ENCODE measurements at regions not wholly inside any gene's neighbourhood (a gene's known extent, or its start where the extent isn't known, plus 50 kb on each side); places are given as distances from the start of the nearest gene placed in this dataset.

DNA sequence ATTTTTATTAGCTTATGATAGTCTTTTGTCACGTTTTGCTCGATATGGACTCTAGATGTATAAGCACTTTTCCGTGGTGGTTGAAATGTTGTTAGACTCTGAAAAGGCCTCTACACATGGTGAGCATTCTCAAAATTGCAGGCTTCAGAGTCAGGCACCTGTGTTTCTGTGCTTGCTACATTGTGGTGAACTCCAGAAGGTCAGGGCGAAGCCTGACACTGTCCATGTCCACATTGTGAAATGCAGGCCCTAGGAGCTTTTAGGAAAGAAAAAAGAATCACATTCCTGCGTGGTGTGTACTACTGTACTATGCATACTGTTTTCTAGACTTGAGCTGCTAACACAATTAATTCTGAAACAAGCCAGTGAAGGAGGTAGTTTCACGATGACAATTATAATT, 86.3 kb downstream of the HS3ST1 start:
- ChIA-PET POLR2A (no interaction called here), CTCF (no interaction called here)
- no peak for DNase-seq
- no peaks in the 10 kb centered on the region for H3K27me3 Mint-ChIP-seq
- H3K4me3 Mint-ChIP-seq: no peak overlapping the region
- no peak overlapping the region for H3K27ac Mint-ChIP-seq
- H3K4me1 Mint-ChIP-seq: no peaks in the 10 kb centered on the region
- H3K36me3 Mint-ChIP-seq (ENCODE audit: low read depth): no peaks in the 10 kb centered on the region
- no peaks in the 10 kb centered on the region for H3K9me3 Mint-ChIP-seq

DNA sequence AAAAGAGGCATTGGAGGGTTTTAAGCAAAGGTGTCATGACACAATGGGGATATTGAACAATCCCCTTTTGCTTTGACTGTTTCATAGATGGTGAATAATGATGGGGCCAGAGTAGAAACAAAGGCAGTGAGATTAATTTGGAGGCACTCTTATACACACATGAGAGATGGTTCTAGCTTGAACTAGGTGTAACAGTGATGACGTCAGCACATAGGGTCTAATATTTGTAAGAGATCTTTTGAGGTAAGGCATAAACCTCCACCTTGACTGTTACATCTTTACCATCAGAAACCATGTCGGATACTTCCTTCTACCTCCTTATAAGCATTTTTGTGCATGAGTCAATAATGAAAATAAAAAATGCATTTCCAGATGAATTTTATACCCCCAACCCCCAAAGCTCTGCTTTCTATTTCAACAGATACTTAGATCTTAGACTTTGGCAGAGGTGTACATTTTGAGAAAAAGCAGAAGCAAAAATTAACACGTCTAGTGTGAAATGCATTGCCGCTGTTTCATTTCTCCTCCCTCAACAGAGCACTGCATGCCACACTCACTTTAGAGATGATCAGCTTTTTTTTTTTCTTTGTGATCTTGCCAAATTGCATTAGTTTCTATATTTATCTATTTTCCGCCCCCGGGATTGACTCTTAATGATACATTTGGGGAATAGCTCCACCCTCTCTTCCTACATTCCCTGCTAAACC, 87.2 kb downstream of the HS3ST1 start:
- POLR2A ChIA-PET: no interaction called here
- H3K4me1 Mint-ChIP-seq: no peaks in the 10 kb centered on the region
- H3K9me3 Mint-ChIP-seq: no peaks in the 10 kb centered on the region
- no peak for DNase-seq
- H3K4me3 Mint-ChIP-seq: no peak overlapping the region
- H3K27ac Mint-ChIP-seq: no peak overlapping the region
- CTCF ChIA-PET: no interaction called here
- no peaks in the 10 kb centered on the region for H3K27me3 Mint-ChIP-seq
- no peaks in the 10 kb centered on the region for H3K36me3 Mint-ChIP-seq (ENCODE audit: low read depth)

DNA sequence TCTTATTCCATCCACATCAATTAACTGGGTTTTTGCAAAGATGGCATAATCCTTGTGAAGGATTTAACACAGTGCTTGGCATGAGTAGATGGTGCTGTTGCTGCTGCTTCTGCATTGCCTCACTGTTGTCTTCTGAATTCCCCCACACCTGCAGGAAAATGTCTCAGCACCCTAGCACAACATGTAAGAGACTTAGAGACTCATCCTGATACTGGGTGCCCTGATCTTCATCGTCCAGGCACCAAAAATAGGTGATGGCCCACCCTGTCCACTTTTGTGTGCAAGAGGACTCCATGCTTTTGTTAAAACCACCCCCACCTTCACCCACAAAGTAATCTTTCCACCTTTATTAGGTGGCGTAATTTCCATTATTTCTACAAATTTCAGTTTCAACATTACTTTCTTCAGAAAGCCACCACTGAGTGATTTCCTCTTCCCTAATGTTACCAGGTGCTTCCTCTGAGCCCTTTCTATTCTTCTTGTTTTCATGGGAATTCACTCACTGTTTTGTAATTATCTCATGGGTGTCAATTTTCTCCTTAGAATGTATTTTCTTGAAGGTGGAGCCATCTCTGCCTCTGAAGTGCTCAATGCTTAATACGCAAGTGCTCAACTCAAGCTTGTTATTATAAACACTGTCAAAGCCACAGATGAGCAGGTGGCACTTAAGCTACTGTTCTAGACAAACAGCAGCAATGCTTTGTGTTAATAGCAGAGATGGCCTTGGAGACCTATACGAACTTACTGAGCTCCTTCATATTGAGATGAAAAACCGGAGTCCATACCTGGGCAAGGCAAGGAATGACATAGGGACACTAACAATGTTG, 89.5 kb downstream of the HS3ST1 start:
- ChIA-PET CTCF (no interaction called here), POLR2A (no interaction called here)
- Mint-ChIP-seq H3K27me3 (peaks cover 2% of the 10 kb centered on the region), H3K27ac (no peak overlapping the region), H3K9me3 (no peaks in the 10 kb centered on the region), H3K4me3 (no peak overlapping the region), H3K36me3 (ENCODE audit: low read depth) (no peaks in the 10 kb centered on the region), H3K4me1 (no peaks in the 10 kb centered on the region)
- no peak for DNase-seq

DNA sequence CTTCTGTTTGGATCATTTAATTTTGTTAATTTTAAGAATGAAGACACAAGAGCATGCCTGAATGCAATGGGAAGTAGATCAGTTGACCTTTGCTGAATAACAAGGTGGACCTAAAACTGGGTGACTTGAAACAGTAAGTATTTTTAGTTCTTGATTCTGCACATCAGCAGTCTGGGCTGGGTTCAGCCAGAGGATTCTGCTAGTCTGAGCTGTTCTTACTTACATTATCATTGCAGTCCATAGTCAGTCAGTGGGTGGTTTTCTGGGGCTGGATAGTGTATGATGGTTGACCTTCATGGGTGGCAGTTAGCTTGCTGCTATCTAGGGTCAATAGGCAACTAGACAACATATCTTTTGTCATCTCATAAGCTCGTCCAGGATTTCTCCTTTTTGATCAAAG, 91.4 kb downstream of the HS3ST1 start:
- POLR2A ChIA-PET: no interaction called here
- Mint-ChIP-seq H3K9me3 (no peaks in the 10 kb centered on the region), H3K4me3 (no peak overlapping the region), H3K4me1 (no peaks in the 10 kb centered on the region), H3K36me3 (ENCODE audit: low read depth) (no peaks in the 10 kb centered on the region), H3K27me3 (peaks cover 2% of the 10 kb centered on the region), H3K27ac (no peak overlapping the region)
- DNase-seq: no peak
- CTCF ChIA-PET: no interaction called here

DNA sequence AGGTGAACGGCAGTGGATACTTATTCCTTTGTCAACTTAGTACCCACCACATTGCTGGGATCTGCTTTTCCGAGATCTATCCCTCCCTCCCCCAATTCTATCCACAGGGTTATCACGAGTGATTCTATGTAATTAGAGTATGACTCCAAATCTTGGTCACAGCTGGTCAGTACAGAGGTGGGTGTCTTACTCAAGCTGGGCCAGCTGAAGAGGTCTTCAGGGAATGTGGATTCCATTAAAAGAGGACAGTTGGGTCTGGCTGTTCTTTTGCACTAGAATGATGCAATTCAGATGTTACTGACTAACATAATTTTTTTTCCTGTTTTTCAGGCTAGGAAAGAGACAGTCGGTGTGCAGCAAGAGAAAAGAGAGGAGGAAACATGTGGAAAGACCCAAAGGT, 92.3 kb downstream of the HS3ST1 start:
- Mint-ChIP-seq H3K9me3 (no peaks in the 10 kb centered on the region), H3K4me3 (no peak overlapping the region), H3K27ac (no peak overlapping the region), H3K27me3 (peaks cover 2% of the 10 kb centered on the region), H3K36me3 (ENCODE audit: low read depth) (no peaks in the 10 kb centered on the region), H3K4me1 (no peaks in the 10 kb centered on the region)
- CTCF ChIA-PET: no interaction called here
- POLR2A ChIA-PET: no interaction called here
- DNase-seq: no peak

DNA sequence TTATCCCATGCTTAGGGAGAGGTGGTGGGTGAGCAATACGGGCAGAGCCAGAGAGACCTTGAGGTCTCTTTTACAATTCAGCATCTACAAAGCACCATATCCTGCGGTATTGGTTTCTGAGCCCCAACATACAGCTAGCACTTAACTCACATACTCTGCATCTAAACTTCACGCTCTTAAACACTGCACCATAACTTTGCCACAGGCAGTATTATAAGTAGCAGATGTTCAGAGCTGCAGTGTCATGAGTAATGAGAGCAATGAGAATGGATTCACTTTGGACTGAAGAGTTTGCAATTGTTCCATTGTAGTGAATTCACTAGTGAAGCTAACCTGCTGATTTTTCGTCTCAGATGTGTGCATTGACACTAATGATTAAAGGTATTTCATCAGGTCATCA, 93.8 kb downstream of the HS3ST1 start:
- DNase-seq: no peak
- Mint-ChIP-seq H3K4me3 (no peak overlapping the region), H3K9me3 (no peaks in the 10 kb centered on the region), H3K27me3 (peaks cover 2% of the 10 kb centered on the region), H3K27ac (no peak overlapping the region), H3K36me3 (ENCODE audit: low read depth) (no peaks in the 10 kb centered on the region), H3K4me1 (no peaks in the 10 kb centered on the region)
- ChIA-PET CTCF (no interaction called here), POLR2A (no interaction called here)

DNA sequence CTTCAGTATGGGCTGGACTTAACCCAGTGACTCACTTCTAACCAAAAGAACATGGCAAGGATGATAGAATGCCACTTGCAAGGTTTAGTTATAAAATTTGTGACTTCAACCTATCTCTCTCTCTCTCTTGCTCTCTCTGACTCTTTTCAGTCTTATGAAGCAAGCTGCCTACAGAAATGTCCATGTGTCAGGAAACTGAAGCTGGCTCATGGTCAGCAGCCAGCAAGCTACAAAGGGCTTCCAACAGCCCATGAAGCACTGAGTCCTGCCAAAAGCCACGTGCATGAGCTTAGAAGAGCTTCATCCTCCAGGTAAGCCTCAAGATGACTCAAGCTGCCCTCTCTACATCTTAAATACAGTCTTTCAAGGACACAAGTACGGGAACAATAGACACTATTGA, 100.3 kb downstream of the HS3ST1 start:
- H3K27me3 Mint-ChIP-seq: peaks cover 2% of the 10 kb centered on the region
- CTCF ChIA-PET: no interaction called here
- H3K36me3 Mint-ChIP-seq (ENCODE audit: low read depth): no peaks in the 10 kb centered on the region
- POLR2A ChIA-PET: no interaction called here
- no peaks in the 10 kb centered on the region for H3K4me1 Mint-ChIP-seq
- peaks cover 3% of the 10 kb centered on the region for H3K9me3 Mint-ChIP-seq
- DNase-seq: no peak
- no peak overlapping the region for H3K27ac Mint-ChIP-seq
- no peak overlapping the region for H3K4me3 Mint-ChIP-seq

DNA sequence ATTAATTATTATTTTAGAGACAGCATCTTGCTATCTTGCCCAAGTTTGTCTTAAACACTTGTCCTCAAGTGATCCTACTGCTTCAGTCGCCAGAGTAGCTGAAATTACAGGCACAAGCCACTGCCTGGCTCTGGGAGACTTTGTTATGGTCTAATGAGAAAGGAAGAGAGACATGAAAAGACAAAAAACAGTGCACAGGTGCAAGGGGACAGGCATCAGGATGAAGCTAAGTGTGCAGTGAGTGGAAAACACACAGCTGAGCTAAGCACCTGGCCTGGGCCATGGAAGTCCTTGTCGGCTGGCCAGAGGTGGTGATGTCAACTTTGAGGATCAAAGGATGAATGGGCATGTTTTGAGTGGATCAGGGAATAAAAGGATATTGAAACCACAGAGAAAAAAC, 102.7 kb downstream of the HS3ST1 start:
- H3K4me1 Mint-ChIP-seq: no peaks in the 10 kb centered on the region
- no peak for DNase-seq
- ChIA-PET CTCF (no interaction called here), POLR2A (no interaction called here)
- H3K27ac Mint-ChIP-seq: no peak overlapping the region
- H3K27me3 Mint-ChIP-seq: peaks cover 2% of the 10 kb centered on the region
- no peaks in the 10 kb centered on the region for H3K36me3 Mint-ChIP-seq (ENCODE audit: low read depth)
- peaks cover 9% of the 10 kb centered on the region for H3K9me3 Mint-ChIP-seq
- no peak overlapping the region for H3K4me3 Mint-ChIP-seq

DNA sequence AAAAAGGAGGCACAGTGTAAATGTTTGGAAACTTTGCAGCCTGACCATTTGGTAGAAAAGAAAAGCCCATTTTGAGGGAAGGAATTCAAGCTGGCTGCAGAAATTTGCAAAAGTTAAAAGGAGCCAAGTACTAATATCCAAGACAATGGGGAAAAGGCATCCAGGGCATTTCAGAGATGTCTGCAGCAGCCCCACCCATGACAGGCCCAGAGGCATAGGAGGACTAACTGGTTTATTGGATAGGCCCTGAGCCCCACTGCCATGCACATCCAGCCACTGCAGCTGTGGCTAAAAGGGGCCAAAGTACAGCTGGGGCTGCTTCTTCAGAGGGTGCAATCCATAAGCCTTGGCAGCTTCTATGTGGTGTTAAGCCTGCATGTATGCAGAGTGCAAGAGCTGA, 104.9 kb downstream of the HS3ST1 start:
- H3K4me1 Mint-ChIP-seq: no peaks in the 10 kb centered on the region

DNA sequence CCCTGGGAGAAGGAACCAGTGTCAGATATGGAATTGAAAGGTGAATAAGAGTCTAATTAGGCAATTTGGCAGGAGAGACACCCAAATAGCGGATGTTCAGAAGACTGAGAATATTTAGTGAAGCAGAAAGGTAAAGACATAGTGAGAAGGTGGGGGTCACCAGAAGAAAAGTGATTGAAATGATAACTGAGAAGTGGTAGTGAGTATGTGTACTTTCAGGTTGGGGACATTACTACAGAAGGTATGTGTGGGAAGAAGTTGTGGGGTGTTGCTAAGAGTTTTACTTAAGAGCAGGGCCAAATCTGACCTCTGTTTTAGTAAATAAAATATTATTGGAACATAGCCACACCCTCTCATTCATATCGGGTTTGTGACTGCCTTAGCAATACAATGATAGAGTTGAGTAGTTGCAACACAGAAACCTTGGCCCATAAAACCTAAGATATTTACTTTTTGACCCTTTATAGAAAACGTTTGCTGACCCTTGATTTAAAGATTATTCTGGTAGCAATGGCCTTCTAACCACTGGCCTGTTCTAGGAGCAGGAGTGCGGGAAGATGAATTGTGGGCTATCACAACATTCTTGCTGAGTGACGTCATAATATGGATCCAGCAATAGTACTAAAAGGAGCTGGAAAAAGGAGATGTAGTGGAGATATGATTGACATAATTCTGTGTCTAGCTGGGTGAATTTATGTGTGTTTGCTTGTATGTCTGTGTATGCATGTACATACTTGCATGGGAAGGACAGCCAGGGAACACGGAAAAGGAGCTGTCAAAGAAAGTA, 115.3 kb downstream of the HS3ST1 start:
- Mint-ChIP-seq H3K9me3 (peaks cover 10% of the 10 kb centered on the region), H3K4me3 (no peak overlapping the region), H3K36me3 (ENCODE audit: low read depth) (no peaks in the 10 kb centered on the region), H3K4me1 (no peaks in the 10 kb centered on the region), H3K27me3 (peaks cover 2% of the 10 kb centered on the region), H3K27ac (no peak overlapping the region)
- DNase-seq: no peak
- ChIA-PET CTCF (no interaction called here), POLR2A (no interaction called here)

More for the DNA sequence above, 104.9 kb downstream of the HS3ST1 start:
- POLR2A ChIA-PET: no interaction called here
- peaks cover 9% of the 10 kb centered on the region for H3K9me3 Mint-ChIP-seq
- H3K4me3 Mint-ChIP-seq: no peak overlapping the region
- H3K27me3 Mint-ChIP-seq: peaks cover under 1% of the 10 kb centered on the region
- no peak overlapping the region for H3K27ac Mint-ChIP-seq
- H3K36me3 Mint-ChIP-seq (ENCODE audit: low read depth): no peaks in the 10 kb centered on the region
- CTCF ChIA-PET: no interaction called here
- DNase-seq: no peak

DNA sequence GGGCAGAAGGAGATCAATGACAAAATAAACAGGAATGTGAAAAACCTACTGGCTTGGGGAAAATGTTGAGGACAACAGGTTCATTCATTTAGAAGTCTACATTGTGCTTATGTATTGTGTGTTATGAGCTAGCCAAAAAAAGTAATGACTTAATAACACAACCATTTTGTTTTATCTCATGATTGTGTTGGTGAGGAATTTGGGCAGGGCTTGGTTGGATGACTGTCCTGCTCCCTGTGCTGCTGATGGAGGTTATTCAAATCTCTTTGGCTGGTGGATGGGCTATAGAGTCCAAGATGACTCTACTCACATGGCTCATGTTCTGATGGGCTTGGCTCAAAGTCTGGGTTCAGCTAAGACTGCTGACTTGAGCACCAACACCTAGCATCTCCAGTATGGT, 116.3 kb downstream of the HS3ST1 start:
- CTCF ChIA-PET: no interaction called here
- H3K9me3 Mint-ChIP-seq: peaks cover 8% of the 10 kb centered on the region
- no peaks in the 10 kb centered on the region for H3K4me1 Mint-ChIP-seq
- no peak overlapping the region for H3K27ac Mint-ChIP-seq
- H3K36me3 Mint-ChIP-seq (ENCODE audit: low read depth): no peaks in the 10 kb centered on the region
- POLR2A ChIA-PET: no interaction called here
- DNase-seq: no peak
- H3K27me3 Mint-ChIP-seq: peaks cover 2% of the 10 kb centered on the region
- H3K4me3 Mint-ChIP-seq: no peak overlapping the region

DNA sequence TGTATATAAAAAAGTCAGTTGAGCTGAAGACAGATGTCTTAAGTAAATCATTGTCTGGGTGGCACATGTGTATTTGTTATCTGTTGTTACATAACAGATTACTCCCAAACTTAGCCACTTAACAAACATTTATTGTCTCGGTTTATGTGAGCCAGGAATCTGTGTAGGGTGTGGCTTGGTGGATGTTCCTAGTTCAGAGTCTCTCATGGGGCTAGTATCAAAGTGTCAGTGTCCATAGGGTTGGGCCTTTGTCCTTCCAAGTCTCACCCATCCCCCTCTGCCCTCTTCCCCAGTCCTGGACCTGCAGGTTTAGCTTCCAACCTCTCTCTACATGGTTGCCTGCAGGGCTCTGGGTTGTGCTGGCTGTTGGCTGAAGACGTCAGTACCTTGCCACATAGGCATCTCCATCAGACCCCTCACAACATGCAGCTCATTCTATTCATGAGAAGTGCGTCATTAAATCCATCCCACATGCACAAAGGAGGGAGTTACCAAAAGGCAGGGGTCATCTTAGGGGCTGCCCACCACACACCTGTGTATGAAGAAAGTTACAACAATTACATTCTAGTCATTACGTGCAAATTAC, 127.5 kb downstream of the HS3ST1 start:
- H3K4me1 Mint-ChIP-seq: no peaks in the 10 kb centered on the region
- no peak for DNase-seq
- H3K27me3 Mint-ChIP-seq: peaks cover 2% of the 10 kb centered on the region
- H3K9me3 Mint-ChIP-seq: no peaks in the 10 kb centered on the region
- CTCF ChIA-PET: no interaction called here
- POLR2A ChIA-PET: no interaction called here
- H3K27ac Mint-ChIP-seq: no peak overlapping the region
- no peaks in the 10 kb centered on the region for H3K36me3 Mint-ChIP-seq (ENCODE audit: low read depth)
- H3K4me3 Mint-ChIP-seq: no peak overlapping the region

DNA sequence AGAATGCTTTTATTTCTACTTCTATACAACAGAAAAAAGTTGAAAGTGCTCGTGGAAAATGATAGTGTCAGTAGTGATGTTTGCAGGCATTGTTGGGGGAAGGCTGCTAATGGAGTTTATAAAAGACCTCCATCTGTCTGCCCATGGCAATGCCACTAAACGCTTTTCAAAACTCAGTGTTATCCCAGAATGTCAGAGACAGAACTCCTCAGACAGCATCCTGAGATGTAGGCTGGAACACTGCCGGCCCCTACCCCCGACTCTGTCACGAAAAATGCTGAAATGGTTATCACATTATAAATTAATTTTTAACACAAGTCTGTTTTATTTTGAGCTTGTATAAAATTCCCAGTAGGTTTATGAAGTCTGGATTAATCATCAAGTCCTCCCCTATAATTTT, 128.9 kb downstream of the HS3ST1 start:
- H3K27me3 Mint-ChIP-seq: no peaks in the 10 kb centered on the region
- no peaks in the 10 kb centered on the region for H3K4me1 Mint-ChIP-seq
- DNase-seq: no peak
- H3K9me3 Mint-ChIP-seq: no peaks in the 10 kb centered on the region
- H3K36me3 Mint-ChIP-seq (ENCODE audit: low read depth): no peaks in the 10 kb centered on the region
- no peak overlapping the region for H3K27ac Mint-ChIP-seq
- H3K4me3 Mint-ChIP-seq: no peak overlapping the region
- ChIA-PET POLR2A (interaction anchor here (0.6 kb wide), 1 partner anchor 402 kb away, joined by 3 read pairs; no protein-coding TSS in a partner anchor), CTCF (no interaction called here)

Data from activated CD4-positive, alpha-beta T cell treated with anti-CD3 and anti-CD28 coated beads, Interleukin-2, amount 10 ng/mL, durations not matched to agents 7 days and 5 days (primary cell).